Hindlimb muscle (tissue), 1 donor: ENCODE measurements at regions not wholly inside any gene's neighbourhood (a gene's known extent, or its start where the extent isn't known, plus 50 kb on each side); places are given as distances from the start of the nearest gene placed in this dataset.

ENCODE experiments used
- DNase-seq: peaks from one replicate; pipeline ENCODE4 v3.0.0-alpha.2; 2013

GRCh38 chr7:106776618-106777347, 88.3 kb upstream of the PIK3CG start:
- no peak for DNase-seq

GRCh38 chr7:106777674-106778299, 87.3 kb upstream of the PIK3CG start:
- DNase-seq, result no peak

DNA sequence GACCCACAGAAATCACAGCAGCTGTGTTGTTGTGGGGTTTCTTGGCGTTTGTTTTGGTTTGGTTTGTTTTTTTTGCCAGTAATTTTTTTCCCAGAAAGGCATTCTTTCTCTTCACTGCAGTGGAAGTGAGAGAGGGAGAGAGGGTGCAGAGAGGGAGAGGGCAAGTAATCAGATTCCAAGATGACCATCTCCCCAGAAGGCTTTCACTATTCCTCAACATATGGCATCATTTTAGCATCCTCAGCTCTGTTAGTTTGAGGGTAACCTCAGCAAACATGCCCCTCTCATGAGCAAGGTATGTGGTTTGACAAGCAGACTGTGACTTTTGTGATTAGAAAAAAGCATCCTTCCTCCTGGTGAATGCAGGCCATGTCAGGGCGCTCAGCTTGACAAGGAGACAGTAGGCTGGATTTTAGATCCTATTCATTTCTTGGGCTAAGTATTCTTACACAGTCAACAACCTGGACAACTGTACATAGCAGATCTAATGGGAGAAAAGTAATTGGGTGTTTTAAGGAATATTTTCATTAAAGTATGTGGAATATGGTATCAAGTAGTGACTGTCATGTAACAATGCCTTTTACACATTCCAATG, 86.3 kb upstream of the PIK3CG start:
- no peak for DNase-seq

GRCh38 chr7:106779877-106780276, 85.2 kb upstream of the PIK3CG start:
- DNase-seq, result no peak

DNA sequence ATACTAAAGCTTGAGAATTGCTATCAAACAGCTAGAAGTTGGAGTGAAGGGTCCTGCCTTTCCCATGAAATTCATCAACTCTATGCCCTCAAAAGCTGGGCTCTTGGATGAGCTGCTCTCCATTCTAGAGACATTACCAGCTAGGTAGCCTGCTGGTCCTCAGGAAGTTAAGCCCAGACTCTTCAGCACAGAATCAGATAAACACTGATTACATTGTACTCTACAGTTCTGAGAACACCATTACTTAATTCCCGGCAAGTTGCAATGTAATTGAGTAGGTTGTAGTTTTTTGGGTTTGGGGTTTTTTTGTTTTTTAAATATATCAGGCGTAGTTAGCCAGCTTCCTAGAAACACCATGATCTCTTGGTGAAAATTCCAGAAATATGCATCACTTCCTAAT, 84.1 kb upstream of the PIK3CG start:
- no peak for DNase-seq

DNA sequence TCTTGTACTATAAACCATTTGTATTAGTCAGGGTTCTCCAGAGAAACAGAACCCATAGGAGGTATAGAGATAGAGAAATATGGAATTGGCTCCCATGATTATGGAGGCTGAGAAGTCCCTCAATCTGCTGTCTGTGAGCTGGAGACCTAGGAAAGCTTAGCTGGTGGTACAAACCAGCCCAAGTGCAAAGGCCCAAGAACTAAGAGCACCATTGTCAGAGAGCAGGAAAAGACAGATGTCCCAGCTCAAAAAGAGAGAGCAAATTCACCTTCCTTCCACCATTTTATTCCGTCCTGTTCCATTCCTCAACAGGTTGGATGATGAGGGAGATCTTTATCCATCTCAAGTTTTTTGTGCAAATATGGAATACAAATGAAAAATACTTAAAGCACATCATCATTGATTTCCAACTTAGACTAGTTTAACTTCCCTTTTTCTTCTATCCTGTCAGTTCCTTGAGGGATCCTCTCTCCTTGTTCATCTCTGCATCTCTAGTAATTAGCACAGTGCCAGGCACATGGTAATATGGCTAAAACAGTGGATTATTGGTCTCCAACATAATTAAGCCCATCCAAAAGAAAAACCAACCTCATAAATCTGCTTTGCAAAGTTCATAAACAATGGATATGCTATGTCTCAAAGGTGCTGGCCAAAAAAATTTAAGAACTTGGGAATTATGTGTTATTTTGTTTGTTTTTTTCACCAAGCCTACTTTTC, 83.1 kb upstream of the PIK3CG start:
- DNase-seq, result no peak

DNA sequence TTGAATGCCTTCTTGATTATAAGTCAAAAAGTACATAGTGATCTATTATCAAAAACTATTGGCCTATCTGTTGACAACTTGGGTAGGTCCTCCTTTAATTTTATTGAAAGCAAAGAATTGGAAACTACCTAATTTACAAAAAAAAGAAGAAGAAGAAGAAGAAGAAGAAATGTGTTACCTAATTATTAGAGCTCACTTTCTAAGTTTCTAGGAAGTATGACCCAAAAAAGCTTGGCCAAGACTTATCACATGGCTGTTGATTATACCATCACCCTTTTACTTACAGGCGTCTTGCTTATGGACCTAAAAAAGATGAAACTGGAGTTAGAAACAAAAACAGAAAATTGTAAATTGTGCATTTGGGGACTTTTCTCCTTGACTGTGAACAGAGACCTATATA, 81.8 kb upstream of the PIK3CG start:
- no peak for DNase-seq

GRCh38 chr7:106788637-106789036, 76.4 kb upstream of the PIK3CG start:
- no peak for DNase-seq

DNA sequence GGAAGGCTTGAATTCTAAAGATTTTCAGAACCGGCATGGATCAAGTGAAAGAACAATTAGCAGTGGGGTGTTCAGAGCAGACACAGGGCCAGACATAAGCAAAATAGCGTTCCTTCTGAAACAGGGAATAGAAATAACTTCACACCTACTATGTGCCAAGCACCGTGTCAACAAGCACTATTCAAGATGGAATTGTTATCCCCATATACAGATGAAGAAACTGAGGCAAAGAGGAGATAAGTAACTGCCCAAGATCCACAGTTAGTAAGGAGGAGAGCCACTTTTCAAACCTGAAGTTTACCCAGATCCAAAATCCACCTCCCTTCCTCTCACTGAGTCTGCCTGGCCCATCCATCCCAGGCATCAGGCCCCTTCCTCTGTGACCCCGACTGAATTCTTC, 73.6 kb upstream of the PIK3CG start:
- no peak for DNase-seq

DNA sequence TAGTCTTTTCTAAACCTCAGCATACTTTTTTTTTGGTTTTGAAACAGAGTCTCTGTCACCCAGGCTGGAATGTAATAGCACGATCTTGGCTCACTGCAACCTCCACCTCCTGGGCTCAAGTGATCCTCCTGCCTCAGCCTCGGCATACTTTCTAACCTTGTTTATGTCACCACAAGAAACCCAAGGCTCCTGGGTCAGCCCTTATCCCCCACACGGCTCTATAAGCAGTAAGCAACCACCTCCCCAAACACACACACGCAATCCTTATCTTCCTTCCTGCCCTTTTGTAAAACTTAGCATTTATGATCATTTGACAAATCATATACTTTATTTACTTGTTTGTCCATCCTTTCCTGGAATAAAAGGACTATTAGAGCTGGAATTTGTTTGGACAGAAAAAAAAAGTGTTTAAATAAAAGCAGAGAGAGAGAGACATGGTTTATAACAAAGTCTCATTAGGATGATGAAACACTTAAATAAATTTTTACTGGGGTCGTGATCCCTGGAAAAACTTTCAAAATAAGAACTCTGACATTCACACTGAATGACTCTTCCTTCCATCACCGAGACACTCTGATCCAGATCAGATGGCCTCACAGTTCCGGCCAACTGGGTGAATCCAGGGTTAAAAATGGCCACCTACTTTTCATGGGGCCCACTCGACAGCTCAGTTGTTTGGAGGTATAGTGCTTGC, 72.7 kb upstream of the PIK3CG start:
- DNase-seq, result no peak

GRCh38 chr7:106793015-106793975, 71.8 kb upstream of the PIK3CG start:
- peak; percentile 7 for DNase-seq

GRCh38 chr7:106794276-106795083, 70.6 kb upstream of the PIK3CG start:
- DNase-seq, result no peak

DNA sequence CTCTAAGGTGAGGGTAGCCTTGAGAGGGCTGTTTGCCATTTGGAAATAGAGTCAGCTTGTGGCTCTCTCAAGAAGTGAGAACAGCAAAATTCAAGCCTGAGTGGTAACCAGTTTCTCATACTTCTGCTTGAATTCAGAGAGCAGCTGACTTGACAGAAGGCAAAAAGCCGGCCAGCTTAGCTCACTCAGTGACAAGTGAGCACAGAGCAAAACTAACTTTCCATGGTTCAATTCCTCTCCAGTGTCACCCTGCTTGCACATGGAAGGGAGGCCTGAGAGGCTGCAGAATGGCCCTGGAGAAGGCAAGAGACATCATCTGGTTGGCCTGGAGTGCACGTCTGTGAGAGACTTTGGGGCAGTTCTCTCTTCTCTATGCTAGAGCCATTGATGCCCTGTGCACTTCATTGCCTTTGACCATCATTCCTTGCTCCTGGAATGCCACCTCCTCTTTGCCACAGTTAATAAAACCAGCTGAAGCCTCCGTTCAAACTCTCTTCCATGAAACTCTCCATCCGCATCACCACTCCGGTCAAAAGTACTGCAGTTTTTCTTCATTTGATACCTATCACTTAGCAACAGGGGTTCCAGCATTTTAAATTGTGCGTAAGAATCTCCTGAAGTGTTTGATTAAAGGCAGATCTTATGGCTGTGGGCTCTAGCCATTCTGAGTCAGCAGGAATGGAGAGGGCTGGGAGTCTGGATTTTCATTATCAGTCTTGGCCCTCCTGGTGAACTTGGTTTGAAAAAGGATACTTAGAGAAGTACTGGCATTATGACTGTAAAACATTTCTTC, 69.8 kb upstream of the PIK3CG start:
- no peak for DNase-seq

- no peak for DNase-seq
Observed at GRCh38 chr7:106795877-106796231, 69.2 kb upstream of the PIK3CG start.

GRCh38 chr7:106797937-106798336, 67.1 kb upstream of the PIK3CG start:
- no peak for DNase-seq

- no peak for DNase-seq
Observed at GRCh38 chr7:106802589-106802988, 62.5 kb upstream of the PIK3CG start.

DNA sequence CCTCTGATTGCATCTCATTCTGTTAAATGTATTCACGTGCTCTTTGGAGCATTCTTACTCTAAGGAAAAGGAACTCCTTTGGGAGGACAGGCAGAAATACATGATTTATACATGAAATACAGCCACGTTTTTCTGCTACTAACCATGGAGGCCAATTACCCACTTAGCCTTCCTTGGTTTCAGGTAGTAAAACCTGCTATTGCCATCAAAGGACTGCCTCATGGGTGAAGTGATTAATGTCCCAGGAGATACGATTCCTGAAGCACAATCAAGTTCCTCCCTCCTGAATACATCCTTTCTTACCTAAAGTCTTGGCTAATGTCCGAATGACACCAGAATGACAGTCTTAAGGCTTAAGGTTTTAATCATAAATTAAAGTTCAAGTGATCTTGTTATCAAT, 58.5 kb upstream of the PIK3CG start:
- DNase-seq, result no peak

DNA sequence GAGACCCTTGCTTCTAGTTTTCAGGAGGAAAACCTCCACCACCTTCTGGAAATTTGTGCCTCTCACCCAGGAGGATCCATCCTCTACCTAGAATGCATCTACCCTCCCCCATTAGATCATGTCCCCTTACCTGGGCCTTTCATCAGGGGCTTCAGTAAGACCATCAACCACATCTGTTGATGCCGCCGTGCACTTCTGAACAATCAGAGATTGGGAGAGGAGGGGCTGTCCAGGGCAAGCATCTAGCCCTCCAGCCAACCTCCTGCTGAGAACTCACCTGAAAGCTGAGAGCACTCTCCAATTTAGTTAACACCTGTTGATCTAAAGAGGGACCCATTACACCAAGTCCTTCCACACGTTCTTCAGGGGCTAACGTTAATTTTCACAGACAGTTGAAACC, 57.6 kb upstream of the PIK3CG start:
- DNase-seq, result no peak

- no peak for DNase-seq
Observed at GRCh38 chr7:106808967-106809635, 56.0 kb upstream of the PIK3CG start.
